ENCODE measurements at regions not wholly inside any gene's neighbourhood (a gene's known extent, or its start where the extent isn't known, plus 50 kb on each side); places are given as distances from the start of the nearest gene placed in this dataset.

DNA sequence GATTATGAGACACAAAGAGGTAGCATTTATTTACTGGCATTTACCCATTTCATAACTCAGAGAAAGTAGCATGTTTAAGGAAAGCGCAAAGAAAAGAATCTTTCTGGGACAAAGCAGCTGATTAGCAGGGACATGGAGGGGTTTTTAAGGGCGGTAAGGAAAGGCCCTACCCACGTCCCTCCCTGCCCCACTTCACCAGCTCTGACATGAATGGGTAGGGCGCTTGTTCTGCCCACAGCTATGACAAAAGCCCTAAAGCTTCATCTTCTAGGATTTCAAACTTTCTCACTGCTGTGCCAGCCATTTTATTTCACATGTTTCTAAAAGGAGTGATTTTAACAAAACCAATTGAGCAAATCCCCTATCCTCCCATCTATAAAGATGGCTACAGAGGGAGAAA, 406.9 kb upstream of the KLF6 start:
- intact Hi-C loops (cut with DNase I; ENCODE audit: low total_unique reads), result no loop called here
- peaks cover 0 to 2% (median 0%) of the 10 kb centered on the region in 6 donors for H3K4me1 ChIP-seq
- H3K27me3 ChIP-seq (replicated peaks in 1 of 7), result no peaks in the 10 kb centered on the region
- no peaks in the 10 kb centered on the region for H3K9me3 ChIP-seq
- DNase-seq, result no peak
- no peak overlapping the region for H3K4me3 ChIP-seq
- no peak overlapping the region for H3K27ac ChIP-seq
- no peaks in the 10 kb centered on the region for H3K36me3 ChIP-seq
- TF ChIP-seq POLR2AphosphoS5 (IDR thresholded peaks at IDR 0.05), result no peak
- no peak for TF ChIP-seq POLR2A (IDR thresholded peaks at IDR 0.05)
- TF ChIP-seq, protein P1, sequence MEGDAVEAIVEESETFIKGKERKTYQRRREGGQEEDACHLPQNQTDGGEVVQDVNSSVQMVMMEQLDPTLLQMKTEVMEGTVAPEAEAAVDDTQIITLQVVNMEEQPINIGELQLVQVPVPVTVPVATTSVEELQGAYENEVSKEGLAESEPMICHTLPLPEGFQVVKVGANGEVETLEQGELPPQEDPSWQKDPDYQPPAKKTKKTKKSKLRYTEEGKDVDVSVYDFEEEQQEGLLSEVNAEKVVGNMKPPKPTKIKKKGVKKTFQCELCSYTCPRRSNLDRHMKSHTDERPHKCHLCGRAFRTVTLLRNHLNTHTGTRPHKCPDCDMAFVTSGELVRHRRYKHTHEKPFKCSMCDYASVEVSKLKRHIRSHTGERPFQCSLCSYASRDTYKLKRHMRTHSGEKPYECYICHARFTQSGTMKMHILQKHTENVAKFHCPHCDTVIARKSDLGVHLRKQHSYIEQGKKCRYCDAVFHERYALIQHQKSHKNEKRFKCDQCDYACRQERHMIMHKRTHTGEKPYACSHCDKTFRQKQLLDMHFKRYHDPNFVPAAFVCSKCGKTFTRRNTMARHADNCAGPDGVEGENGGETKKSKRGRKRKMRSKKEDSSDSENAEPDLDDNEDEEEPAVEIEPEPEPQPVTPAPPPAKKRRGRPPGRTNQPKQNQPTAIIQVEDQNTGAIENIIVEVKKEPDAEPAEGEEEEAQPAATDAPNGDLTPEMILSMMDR (IDR thresholded peaks at IDR 0.05 in 8 of 11, conservative IDR thresholded peaks at IDR 0.05 in 3 of 11), result no peak
- 83 to 98% (median 93%) methylated on average over 4 of the region's 4 CpGs for WGBS, 5 donors

GRCh38 chr10:4191354-4191753, 406.3 kb upstream of the KLF6 start:
- intact Hi-C loops (cut with DNase I; ENCODE audit: low total_unique reads), result no loop called here
- 86 to 93% (median 87%) methylated on average over 8 of the region's 8 CpGs for WGBS, 5 donors
- no peak for TF ChIP-seq POLR2AphosphoS5 (IDR thresholded peaks at IDR 0.05)
- TF ChIP-seq, protein P1 (IDR thresholded peaks at IDR 0.05 in 8 of 11, conservative IDR thresholded peaks at IDR 0.05 in 3 of 11), result no peak
- no peak for TF ChIP-seq POLR2A (IDR thresholded peaks at IDR 0.05)
- no peak overlapping the region for H3K4me3 ChIP-seq
- H3K27me3 ChIP-seq (replicated peaks in 1 of 7), result no peaks in the 10 kb centered on the region
- H3K4me1 ChIP-seq, result no peaks in the 10 kb centered on the region
- no peaks in the 10 kb centered on the region for H3K9me3 ChIP-seq
- DNase-seq, result no peak
- no peak overlapping the region for H3K27ac ChIP-seq
- no peaks in the 10 kb centered on the region for H3K36me3 ChIP-seq

DNA sequence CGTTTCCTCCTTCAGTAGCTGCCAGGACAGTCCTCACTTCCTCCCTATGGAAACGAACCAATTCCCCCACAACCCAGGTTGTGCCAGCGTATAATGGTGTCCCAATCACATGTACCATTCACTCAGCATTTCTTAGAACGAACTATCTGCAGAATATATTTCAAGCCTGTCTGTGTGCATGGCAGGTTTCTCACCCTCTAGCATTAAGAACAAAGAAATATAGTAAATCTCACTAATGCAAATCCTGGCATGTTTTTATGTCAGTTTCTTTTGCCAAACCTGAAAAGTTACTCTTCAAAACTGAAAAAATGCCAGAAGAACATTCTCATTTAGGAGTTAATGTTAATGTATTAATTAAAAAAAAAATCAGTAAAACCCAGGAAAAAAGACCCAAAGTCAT, 405.9 kb upstream of the KLF6 start:
- TF ChIP-seq POLR2A (IDR thresholded peaks at IDR 0.05) (no peak), POLR2AphosphoS5 (IDR thresholded peaks at IDR 0.05) (no peak)
- TF ChIP-seq, protein P1 (IDR thresholded peaks at IDR 0.05 in 8 of 11, conservative IDR thresholded peaks at IDR 0.05 in 3 of 11), result no peak
- no peak for DNase-seq
- intact Hi-C loops (cut with DNase I; ENCODE audit: low total_unique reads), result no loop called here
- Histone ChIP-seq H3K27me3 (replicated peaks in 1 of 7) (no peaks in the 10 kb centered on the region), H3K4me3 (no peak overlapping the region), H3K4me1 (no peaks in the 10 kb centered on the region), H3K36me3 (no peaks in the 10 kb centered on the region), H3K9me3 (no peaks in the 10 kb centered on the region), H3K27ac (no peak overlapping the region)
- WGBS, 5 donors, result 71 to 85% (median 82%) methylated on average over 4 of the region's 4 CpGs

- WGBS, 5 donors, result 87 to 97% (median 96%) methylated on average over 5 of the region's 5 CpGs
- H3K4me1 ChIP-seq, result no peaks in the 10 kb centered on the region
- H3K9me3 ChIP-seq, result no peaks in the 10 kb centered on the region
- no peak overlapping the region for H3K27ac ChIP-seq
- TF ChIP-seq, protein P1 (IDR thresholded peaks at IDR 0.05 in 8 of 11, conservative IDR thresholded peaks at IDR 0.05 in 3 of 11), result no peak
- no peak for TF ChIP-seq POLR2A (IDR thresholded peaks at IDR 0.05)
- no peak for TF ChIP-seq POLR2AphosphoS5 (IDR thresholded peaks at IDR 0.05)
- DNase-seq, result no peak
- no peak overlapping the region for H3K4me3 ChIP-seq
- no peaks in the 10 kb centered on the region for H3K27me3 ChIP-seq (replicated peaks in 1 of 7)
- intact Hi-C loops (cut with DNase I; ENCODE audit: low total_unique reads), result no loop called here
- no peaks in the 10 kb centered on the region for H3K36me3 ChIP-seq
Observed at GRCh38 chr10:4189281-4189680, 404.3 kb upstream of the KLF6 start.
